OCI-LY7 (cell line): ENCODE measurements at regions not wholly inside any gene's neighbourhood (a gene's known extent, or its start where the extent isn't known, plus 50 kb on each side); places are given as distances from the start of the nearest gene placed in this dataset.

ENCODE experiments used
- BruUV-seq: library from RNA; stranded (reverse); fragments of 400-500 nt; replicated peaks from 2 replicates; lab custom pipeline; 2021; lab: Mats Ljungman, UMichigan
- CTCF ChIA-PET: fragments of 300-600 bp; sonication (Branson Sonifier 250); formaldehyde crosslinking; loops from one replicate; lab custom pipeline; 2022; ENCODE audit warnings: antibody characterized with exemption; ENCODE audit not compliant: unreplicated experiment; lab: Charles Lee
- POLR2A ChIA-PET: fragments of 300-600 bp; sonication (Branson Sonifier 250); formaldehyde crosslinking; loops from one replicate; lab custom pipeline; 2022; ENCODE audit warnings: antibody characterized with exemption; lab: Charles Lee
- DNase-seq: peaks from one replicate; pipeline ENCODE4 v3.0.0-alpha.2; 2015; ENCODE audit warnings: low spot score
- H2AFZ ChIP-seq: fragments of 200-600 bp; sonication (generic), shearing (Covaris generic); 2 replicates; pipeline ENCODE4 v1.6.1; 2014; ENCODE audit warnings: mild to moderate bottlenecking, antibody characterized with exemption, low read length, moderate library complexity
- H3K27ac ChIP-seq: fragments of 200-600 bp; sonication (generic); 2 replicates; pipeline ENCODE4 v1.5.1; 2014; ENCODE audit warnings: mixed run types, low read depth, mild to moderate bottlenecking, moderate library complexity, low read length, inconsistent platforms; ENCODE audit not compliant: poor library complexity, severe bottlenecking
- H3K36me3 ChIP-seq: fragments of 200-600 bp; sonication (generic); 2 replicates; pipeline ENCODE4 v1.6.1; 2014; ENCODE audit warnings: mild to moderate bottlenecking, antibody characterized with exemption, low read length, moderate library complexity, mixed read lengths; ENCODE audit not compliant: insufficient read depth
- H3K4me1 ChIP-seq: fragments of 200-600 bp; sonication (generic); 2 replicates; pipeline ENCODE4 v1.5.1; 2014; ENCODE audit warnings: mild to moderate bottlenecking, low read length; ENCODE audit not compliant: insufficient read depth, poor library complexity, severe bottlenecking
- H3K4me2 ChIP-seq: fragments of 200-600 bp; sonication (generic); 2 replicates; pipeline ENCODE4 v1.6.1; 2014; ENCODE audit warnings: mild to moderate bottlenecking, low read length
- H3K4me3 ChIP-seq: fragments of 200-600 bp; sonication (generic); 2 replicates; pipeline ENCODE4 v1.5.1; 2014; ENCODE audit warnings: mild to moderate bottlenecking, low read depth, low read length; ENCODE audit not compliant: poor library complexity, severe bottlenecking
- H3K79me2 ChIP-seq: fragments of 200-600 bp; sonication (generic); 2 replicates; pipeline ENCODE4 v1.6.1; 2016; ENCODE audit warnings: low read depth, mild to moderate bottlenecking, low read length, moderate library complexity, mixed read lengths; ENCODE audit not compliant: insufficient read depth
- H3K9me2 ChIP-seq: fragments of 200-600 bp; sonication (generic); 2 replicates; pipeline ENCODE4 v1.6.1; 2016; ENCODE audit warnings: mild to moderate bottlenecking, low read length, mixed read lengths; ENCODE audit not compliant: insufficient read depth
- H3K9me3 ChIP-seq: fragments of 200-600 bp; sonication (generic); 2 replicates; pipeline ENCODE4 v1.6.1; 2014; ENCODE audit warnings: mild to moderate bottlenecking, mixed run types, low read length, mixed read lengths
- H4K20me1 ChIP-seq: fragments of 200-600 bp; sonication (generic); 2 replicates; pipeline ENCODE4 v1.6.1; 2014; ENCODE audit warnings: mild to moderate bottlenecking, antibody characterized with exemption, low read length, moderate library complexity, mixed read lengths; ENCODE audit not compliant: insufficient read depth
- CTCF ChIP-seq: fragments of 200-600 bp; sonication (generic); conservative IDR thresholded peaks from 2 replicates; pipeline ENCODE4 v1.5.1; 2014; ENCODE audit warnings: mild to moderate bottlenecking, antibody characterized with exemption, low read length, moderate library complexity, mixed read lengths
- EZH2phosphoT487 ChIP-seq: fragments of 200-600 bp; sonication (generic); IDR thresholded peaks from 2 replicates; pipeline ENCODE4 v1.6.1; 2018; ENCODE audit warnings: low read depth, borderline replicate concordance, mild to moderate bottlenecking, mixed run types, antibody characterized with exemption, low read length, moderate library complexity, mixed read lengths
- intact Hi-C: fragments of 100-400 bp; cut with micrococcal nuclease; formaldehyde crosslinking; loops from one replicate; pipeline ENCODE4 v1.10.0; 2022; ENCODE audit not compliant: unreplicated experiment

DNA sequence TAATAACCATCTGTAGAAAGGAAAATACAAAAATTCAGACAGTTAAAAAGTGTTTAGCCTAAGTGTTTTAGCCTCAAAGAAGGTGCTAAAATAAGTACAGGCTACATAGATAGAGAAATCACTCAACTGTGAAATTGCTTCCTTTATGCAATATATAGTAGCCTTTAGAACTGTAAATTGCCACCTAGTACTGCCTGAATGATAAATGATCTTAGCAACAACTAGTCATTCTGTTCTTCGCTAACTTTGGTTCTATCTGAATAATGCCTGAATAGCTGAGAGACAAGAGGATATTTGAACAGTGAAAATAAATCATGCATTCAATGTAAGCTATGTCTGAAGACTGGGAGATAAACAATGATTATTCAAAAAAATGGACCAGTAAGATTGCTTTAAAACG, 603.3 kb upstream of the PTCHD4 start:
- Histone ChIP-seq H3K79me2 (no peaks in the 10 kb centered on the region), H2AFZ (no peak overlapping the region), H3K9me2 (no peaks in the 10 kb centered on the region), H3K27ac (no peak overlapping the region), H3K36me3 (no peaks in the 10 kb centered on the region), H3K4me1 (no peaks in the 10 kb centered on the region), H4K20me1 (no peaks in the 10 kb centered on the region), H3K4me3 (no peak overlapping the region), H3K9me3 (no peaks in the 10 kb centered on the region), H3K4me2 (no peak overlapping the region)
- ChIA-PET POLR2A (interaction anchor here (0.6 kb wide), 1 partner anchor 178 kb away, joined by 3 read pairs; no protein-coding TSS in a partner anchor), CTCF (no interaction called here)
- BruUV-seq = no TSS peak
- no peak for DNase-seq
- intact Hi-C loops = no loop called here
- TF ChIP-seq CTCF (no peak), EZH2phosphoT487 (no peak)

- H2AFZ ChIP-seq = no peak overlapping the region
- intact Hi-C loops = no loop called here
- POLR2A ChIA-PET = no interaction called here
- DNase-seq = no peak
- no peaks in the 10 kb centered on the region for H3K9me3 ChIP-seq
- no peaks in the 10 kb centered on the region for H3K4me1 ChIP-seq
- no peak overlapping the region for H3K27ac ChIP-seq
- no peak for TF ChIP-seq EZH2phosphoT487
- no peak for TF ChIP-seq CTCF
- no peaks in the 10 kb centered on the region for H3K79me2 ChIP-seq
- H3K4me2 ChIP-seq = no peak overlapping the region
- CTCF ChIA-PET = no interaction called here
- no TSS peak for BruUV-seq
- H4K20me1 ChIP-seq = no peaks in the 10 kb centered on the region
- no peak overlapping the region for H3K4me3 ChIP-seq
- no peaks in the 10 kb centered on the region for H3K36me3 ChIP-seq
- no peaks in the 10 kb centered on the region for H3K9me2 ChIP-seq
Observed at GRCh38 chr6:48713612-48714011, 602.6 kb upstream of the PTCHD4 start.

DNA sequence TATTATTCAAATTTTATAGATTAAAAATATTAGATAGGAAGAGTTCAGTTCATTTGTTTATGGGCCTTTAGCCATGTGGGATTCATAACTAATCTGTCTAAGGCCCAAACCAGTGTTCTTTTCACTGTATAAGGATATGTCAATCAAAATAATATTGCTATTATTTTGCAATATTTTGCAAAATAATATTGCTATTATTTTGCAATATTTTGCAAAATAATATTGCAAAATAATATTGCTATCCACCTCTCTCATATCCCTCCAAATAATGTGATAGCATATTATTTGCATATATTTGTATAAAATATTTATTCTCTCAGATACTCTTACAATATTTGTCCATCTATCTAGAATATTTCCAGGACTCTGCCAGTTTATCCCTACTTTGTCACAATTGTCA, 595.3 kb upstream of the PTCHD4 start:
- H3K36me3 ChIP-seq = no peaks in the 10 kb centered on the region
- ChIA-PET POLR2A (no interaction called here), CTCF (no interaction called here)
- TF ChIP-seq CTCF = no peak
- no peak for TF ChIP-seq EZH2phosphoT487
- H3K9me3 ChIP-seq = no peaks in the 10 kb centered on the region
- H3K4me2 ChIP-seq = no peak overlapping the region
- intact Hi-C loops = no loop called here
- no peak overlapping the region for H2AFZ ChIP-seq
- H3K4me3 ChIP-seq = no peak overlapping the region
- no peak for DNase-seq
- H3K79me2 ChIP-seq = no peaks in the 10 kb centered on the region
- BruUV-seq = no TSS peak
- no peaks in the 10 kb centered on the region for H3K9me2 ChIP-seq
- no peak overlapping the region for H3K27ac ChIP-seq
- H3K4me1 ChIP-seq = no peaks in the 10 kb centered on the region
- H4K20me1 ChIP-seq = no peaks in the 10 kb centered on the region
